ENCODE measurements at regions not wholly inside any gene's neighbourhood (a gene's known extent, or its start where the extent isn't known, plus 50 kb on each side); places are given as distances from the start of the nearest gene placed in this dataset.

- Histone ChIP-seq H3K4me1 (ENCODE audit: control insufficient read depth in 1 of 2, insufficient read depth in 2 of 2, low read length in 2 of 2) (no peaks in the 10 kb centered on the region), H4K20me1 (ENCODE audit: insufficient read depth) (no peaks in the 10 kb centered on the region), H3K9ac (ENCODE audit: low read length) (no peak overlapping the region), H2AFZ (ENCODE audit: low read depth, low read length, poor library complexity, severe bottlenecking) (no peak overlapping the region), H3K9me3 (ENCODE audit: control insufficient read depth in 1 of 2, insufficient read depth in 1 of 2, low read depth in 1 of 2, low read length in 2 of 2) (no peaks in the 10 kb centered on the region), H3K79me2 (ENCODE audit: insufficient read depth, low read length) (no peaks in the 10 kb centered on the region), H3K36me3 (ENCODE audit: control insufficient read depth in 1 of 2, insufficient read depth in 2 of 2, low read length in 2 of 2) (no peaks in the 10 kb centered on the region), H3K27me3 (ENCODE audit: insufficient read depth, low read length) (no peaks in the 10 kb centered on the region), H3K27ac (ENCODE audit: low read depth, low read length) (no peak overlapping the region), H3K9me2 (ENCODE audit: insufficient read depth) (no peaks in the 10 kb centered on the region), H3K4me3 (replicated peaks in 1 of 2; ENCODE audit: low read depth in 1 of 2, low read length in 2 of 2) (no peak overlapping the region), H3K4me2 (ENCODE audit: low read length) (no peak overlapping the region)
- intact Hi-C loops (cut with micrococcal nuclease), result no loop called here
- TF ChIP-seq, protein P1, sequence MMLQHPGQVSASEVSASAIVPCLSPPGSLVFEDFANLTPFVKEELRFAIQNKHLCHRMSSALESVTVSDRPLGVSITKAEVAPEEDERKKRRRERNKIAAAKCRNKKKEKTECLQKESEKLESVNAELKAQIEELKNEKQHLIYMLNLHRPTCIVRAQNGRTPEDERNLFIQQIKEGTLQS (IDR thresholded peaks at IDR 0.05), result no peak
- TF ChIP-seq CBX3 (IDR thresholded peaks at IDR 0.05; ENCODE audit: low read depth) (no peak), EGR1 (IDR thresholded peaks at IDR 0.05; ENCODE audit: low read depth) (no peak), RAD21 (IDR thresholded peaks at IDR 0.05; ENCODE audit: low read depth) (no peak)
- RAD21 ChIA-PET (ENCODE audit: low non-redundant PET in 1 of 2, low total read pairs in 2 of 2, uncharacterized antibody in 2 of 2, unreplicated experiment in 2 of 2), result no interaction called here
- ATAC-seq, result no peak
- CTCF ChIA-PET, result no interaction called here
- POLR2A ChIA-PET, result no interaction called here
- BruUV-seq (replicated peaks), result no TSS peak
- DNase-seq (ENCODE audit: low read depth, low spot score), result no peak
These were observed 560.5 kb downstream of the BCKDHB start for GRCh38 chr6:80667006-80667405.

DNA sequence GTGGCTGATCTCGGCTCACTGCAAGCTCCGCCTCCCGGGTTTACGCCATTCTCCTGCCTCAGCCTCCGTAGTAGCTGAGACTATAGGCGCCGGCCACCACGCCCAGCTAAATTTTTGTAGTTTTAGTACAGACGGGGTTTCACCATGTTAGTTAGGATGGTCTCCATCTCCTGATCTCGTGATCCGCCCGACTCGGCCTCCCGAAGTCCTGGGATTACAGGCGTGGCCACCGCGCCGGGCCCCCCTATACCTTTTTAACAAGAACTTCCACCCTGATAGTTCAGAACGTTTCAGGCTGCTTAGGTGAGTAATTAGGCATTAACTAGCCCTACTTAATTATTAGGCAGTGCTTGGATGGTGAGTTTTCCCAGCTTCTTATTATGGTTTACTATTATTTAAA lies 552.5 kb downstream of the BCKDHB start:
- Histone ChIP-seq H4K20me1 (ENCODE audit: insufficient read depth) (no peaks in the 10 kb centered on the region), H3K4me3 (replicated peaks in 1 of 2; ENCODE audit: low read depth in 1 of 2, low read length in 2 of 2) (no peak overlapping the region), H3K36me3 (ENCODE audit: control insufficient read depth in 1 of 2, insufficient read depth in 2 of 2, low read length in 2 of 2) (no peaks in the 10 kb centered on the region), H3K4me2 (ENCODE audit: low read length) (no peak overlapping the region), H3K79me2 (ENCODE audit: insufficient read depth, low read length) (no peaks in the 10 kb centered on the region), H3K27me3 (ENCODE audit: insufficient read depth, low read length) (no peaks in the 10 kb centered on the region), H2AFZ (ENCODE audit: low read depth, low read length, poor library complexity, severe bottlenecking) (no peak overlapping the region), H3K4me1 (ENCODE audit: control insufficient read depth in 1 of 2, insufficient read depth in 2 of 2, low read length in 2 of 2) (no peaks in the 10 kb centered on the region), H3K27ac (ENCODE audit: low read depth, low read length) (no peak overlapping the region), H3K9me2 (ENCODE audit: insufficient read depth) (no peaks in the 10 kb centered on the region), H3K9ac (ENCODE audit: low read length) (no peak overlapping the region), H3K9me3 (ENCODE audit: control insufficient read depth in 1 of 2, insufficient read depth in 1 of 2, low read depth in 1 of 2, low read length in 2 of 2) (no peaks in the 10 kb centered on the region)
- ATAC-seq (no peak), DNase-seq (ENCODE audit: low read depth, low spot score) (no peak)
- ChIA-PET RAD21 (ENCODE audit: low non-redundant PET in 1 of 2, low total read pairs in 2 of 2, uncharacterized antibody in 2 of 2, unreplicated experiment in 2 of 2) (no interaction called here), CTCF (no interaction called here), POLR2A (no interaction called here)
- no TSS peak for BruUV-seq (replicated peaks)
- intact Hi-C loops (cut with micrococcal nuclease), result no loop called here
- TF ChIP-seq, protein P2, sequence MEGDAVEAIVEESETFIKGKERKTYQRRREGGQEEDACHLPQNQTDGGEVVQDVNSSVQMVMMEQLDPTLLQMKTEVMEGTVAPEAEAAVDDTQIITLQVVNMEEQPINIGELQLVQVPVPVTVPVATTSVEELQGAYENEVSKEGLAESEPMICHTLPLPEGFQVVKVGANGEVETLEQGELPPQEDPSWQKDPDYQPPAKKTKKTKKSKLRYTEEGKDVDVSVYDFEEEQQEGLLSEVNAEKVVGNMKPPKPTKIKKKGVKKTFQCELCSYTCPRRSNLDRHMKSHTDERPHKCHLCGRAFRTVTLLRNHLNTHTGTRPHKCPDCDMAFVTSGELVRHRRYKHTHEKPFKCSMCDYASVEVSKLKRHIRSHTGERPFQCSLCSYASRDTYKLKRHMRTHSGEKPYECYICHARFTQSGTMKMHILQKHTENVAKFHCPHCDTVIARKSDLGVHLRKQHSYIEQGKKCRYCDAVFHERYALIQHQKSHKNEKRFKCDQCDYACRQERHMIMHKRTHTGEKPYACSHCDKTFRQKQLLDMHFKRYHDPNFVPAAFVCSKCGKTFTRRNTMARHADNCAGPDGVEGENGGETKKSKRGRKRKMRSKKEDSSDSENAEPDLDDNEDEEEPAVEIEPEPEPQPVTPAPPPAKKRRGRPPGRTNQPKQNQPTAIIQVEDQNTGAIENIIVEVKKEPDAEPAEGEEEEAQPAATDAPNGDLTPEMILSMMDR (IDR thresholded peaks at IDR 0.05 in 2 of 3, conservative IDR thresholded peaks at IDR 0.05 in 1 of 3; ENCODE audit: borderline replicate concordance in 1 of 3, insufficient read depth in 1 of 3, low read depth in 2 of 3, low read length in 2 of 3), result no peak
- no peak for TF ChIP-seq MAX (IDR thresholded peaks at IDR 0.05)
- TF ChIP-seq, protein P1 (IDR thresholded peaks at IDR 0.05), result no peak
